OCI-LY1 (cell line): ENCODE measurements at regions not wholly inside any gene's neighbourhood (a gene's known extent, or its start where the extent isn't known, plus 50 kb on each side); places are given as distances from the start of the nearest gene placed in this dataset.

Experiments
- H2AFZ ChIP-seq: fragments of 200-600 bp; sonication (generic), shearing (Covaris generic); 2 replicates; pipeline ENCODE4 v1.6.0; 2014; ENCODE audit warnings: antibody characterized with exemption, mild to moderate bottlenecking, low read length
- H3F3A ChIP-seq: fragments of 200-600 bp; sonication (generic), shearing (Covaris generic); 2 replicates; pipeline ENCODE4 v1.6.0; 2014; ENCODE audit warnings: mild to moderate bottlenecking, antibody characterized with exemption, low read length, moderate library complexity; ENCODE audit not compliant: insufficient read depth
- H3K27ac ChIP-seq: fragments of 200-600 bp; sonication (generic); 2 replicates; pipeline ENCODE4 v1.5.1; 2014; ENCODE audit warnings: low read length, mixed run types, mild to moderate bottlenecking, low read depth; ENCODE audit not compliant: poor library complexity, severe bottlenecking
- H3K27me3 ChIP-seq: fragments of 200-600 bp; sonication (generic); 2 replicates; pipeline ENCODE4 v1.6.0; 2014; ENCODE audit warnings: antibody characterized with exemption, mild to moderate bottlenecking, low read length, moderate library complexity; ENCODE audit not compliant: insufficient read depth
- H3K36me3 ChIP-seq: fragments of 200-600 bp; sonication (generic); 2 replicates; pipeline ENCODE4 v1.6.1; 2014; ENCODE audit warnings: mild to moderate bottlenecking, antibody characterized with exemption, low read length, moderate library complexity, mixed read lengths; ENCODE audit not compliant: insufficient read depth
- H3K4me1 ChIP-seq: fragments of 200-600 bp; sonication (generic); 2 replicates; pipeline ENCODE4 v1.5.1; 2014; ENCODE audit warnings: mild to moderate bottlenecking, low read length, moderate library complexity; ENCODE audit not compliant: insufficient read depth, severe bottlenecking
- H3K4me2 ChIP-seq: fragments of 200-600 bp; sonication (generic), shearing (Covaris generic); 2 replicates; pipeline ENCODE4 v1.6.1; 2014; ENCODE audit warnings: low read length
- H3K4me3 ChIP-seq: fragments of 200-600 bp; sonication (generic); 2 replicates; pipeline ENCODE4 v1.5.1; 2014; ENCODE audit warnings: low read length, low read depth, mild to moderate bottlenecking, mixed read lengths; ENCODE audit not compliant: poor library complexity, severe bottlenecking
- H3K79me2 ChIP-seq: fragments of 200-600 bp; shearing (Covaris generic); 2 replicates; pipeline ENCODE4 v1.6.1; 2016; ENCODE audit warnings: mixed run types, low read length, mixed read lengths; ENCODE audit not compliant: insufficient read depth
- H3K9ac ChIP-seq: fragments of 200-600 bp; sonication (generic), shearing (Covaris generic); 2 replicates; pipeline ENCODE4 v1.6.1; 2014; ENCODE audit warnings: mild to moderate bottlenecking, low read length, mixed read lengths
- H3K9me2 ChIP-seq: fragments of 200-600 bp; sonication (generic), shearing (Covaris generic); 2 replicates; pipeline ENCODE4 v1.6.1; 2014; ENCODE audit warnings: low read depth, mild to moderate bottlenecking, low read length, mixed read lengths
- H3K9me3 ChIP-seq: fragments of 200-600 bp; shearing (Covaris generic); 2 replicates; pipeline ENCODE4 v1.6.1; 2014; ENCODE audit warnings: low read length, mixed read lengths
- H4K20me1 ChIP-seq: fragments of 200-600 bp; sonication (generic), shearing (Covaris generic); 2 replicates; pipeline ENCODE4 v1.6.0; 2016; ENCODE audit warnings: mild to moderate bottlenecking, low read length; ENCODE audit not compliant: insufficient read depth
- EZH2 ChIP-seq: fragments of 200-600 bp; sonication (generic), shearing (Covaris generic); IDR thresholded peaks from 2 replicates; pipeline ENCODE4 v1.8.0; 2017; ENCODE audit warnings: borderline replicate concordance, mixed run types, mild to moderate bottlenecking, antibody characterized with exemption, low read length, moderate library complexity, mixed read lengths
- TF ChIP-seq, protein P1 (sequence below): fragments of 200-600 bp; sonication (generic), shearing (Covaris generic); IDR thresholded peaks from 2 replicates; pipeline ENCODE4 v1.5.1; 2017; ENCODE audit warnings: mild to moderate bottlenecking, antibody characterized with exemption, low read length, moderate library complexity, mixed read lengths

DNA sequence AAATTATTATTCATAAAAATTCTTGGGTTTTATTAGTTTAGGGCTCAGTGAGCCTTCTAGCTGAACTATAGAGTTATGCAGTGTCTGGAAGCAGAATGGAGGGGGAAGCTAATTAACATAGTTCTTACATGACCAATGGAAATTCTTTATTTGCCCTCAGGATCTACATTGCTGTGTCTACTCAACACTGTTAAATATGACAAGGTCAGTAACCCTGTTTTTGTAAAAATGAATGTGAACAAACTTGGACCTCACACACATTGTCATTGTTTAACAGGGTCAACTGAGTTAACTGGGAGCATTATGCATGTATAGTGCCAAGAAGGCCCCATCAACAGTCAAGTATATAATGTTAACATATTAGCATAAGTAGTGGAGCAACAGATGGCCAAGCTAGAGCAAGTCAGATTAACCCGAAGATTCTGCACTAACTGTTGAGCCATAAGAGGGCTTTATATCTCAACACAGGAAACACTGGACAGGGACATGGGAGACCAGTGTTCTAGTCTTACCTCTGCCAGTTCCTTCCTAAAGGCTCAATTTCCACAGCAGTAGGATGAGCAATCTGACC lies 122.5 kb upstream of the SEM1 start:
- H3K79me2 ChIP-seq = no peaks in the 10 kb centered on the region
- H3F3A ChIP-seq = no peaks in the 10 kb centered on the region
- no peaks in the 10 kb centered on the region for H3K9me2 ChIP-seq
- H4K20me1 ChIP-seq = no peaks in the 10 kb centered on the region
- H3K4me3 ChIP-seq = no peak overlapping the region
- no peaks in the 10 kb centered on the region for H3K9me3 ChIP-seq
- H3K4me1 ChIP-seq = no peaks in the 10 kb centered on the region
- H3K9ac ChIP-seq = no peak overlapping the region
- H3K27ac ChIP-seq = no peak overlapping the region
- no peak for TF ChIP-seq EZH2
- TF ChIP-seq, protein P1, sequence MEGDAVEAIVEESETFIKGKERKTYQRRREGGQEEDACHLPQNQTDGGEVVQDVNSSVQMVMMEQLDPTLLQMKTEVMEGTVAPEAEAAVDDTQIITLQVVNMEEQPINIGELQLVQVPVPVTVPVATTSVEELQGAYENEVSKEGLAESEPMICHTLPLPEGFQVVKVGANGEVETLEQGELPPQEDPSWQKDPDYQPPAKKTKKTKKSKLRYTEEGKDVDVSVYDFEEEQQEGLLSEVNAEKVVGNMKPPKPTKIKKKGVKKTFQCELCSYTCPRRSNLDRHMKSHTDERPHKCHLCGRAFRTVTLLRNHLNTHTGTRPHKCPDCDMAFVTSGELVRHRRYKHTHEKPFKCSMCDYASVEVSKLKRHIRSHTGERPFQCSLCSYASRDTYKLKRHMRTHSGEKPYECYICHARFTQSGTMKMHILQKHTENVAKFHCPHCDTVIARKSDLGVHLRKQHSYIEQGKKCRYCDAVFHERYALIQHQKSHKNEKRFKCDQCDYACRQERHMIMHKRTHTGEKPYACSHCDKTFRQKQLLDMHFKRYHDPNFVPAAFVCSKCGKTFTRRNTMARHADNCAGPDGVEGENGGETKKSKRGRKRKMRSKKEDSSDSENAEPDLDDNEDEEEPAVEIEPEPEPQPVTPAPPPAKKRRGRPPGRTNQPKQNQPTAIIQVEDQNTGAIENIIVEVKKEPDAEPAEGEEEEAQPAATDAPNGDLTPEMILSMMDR = no peak
- no peak overlapping the region for H3K4me2 ChIP-seq
- H3K36me3 ChIP-seq = no peaks in the 10 kb centered on the region
- no peak overlapping the region for H2AFZ ChIP-seq
- no peaks in the 10 kb centered on the region for H3K27me3 ChIP-seq

DNA sequence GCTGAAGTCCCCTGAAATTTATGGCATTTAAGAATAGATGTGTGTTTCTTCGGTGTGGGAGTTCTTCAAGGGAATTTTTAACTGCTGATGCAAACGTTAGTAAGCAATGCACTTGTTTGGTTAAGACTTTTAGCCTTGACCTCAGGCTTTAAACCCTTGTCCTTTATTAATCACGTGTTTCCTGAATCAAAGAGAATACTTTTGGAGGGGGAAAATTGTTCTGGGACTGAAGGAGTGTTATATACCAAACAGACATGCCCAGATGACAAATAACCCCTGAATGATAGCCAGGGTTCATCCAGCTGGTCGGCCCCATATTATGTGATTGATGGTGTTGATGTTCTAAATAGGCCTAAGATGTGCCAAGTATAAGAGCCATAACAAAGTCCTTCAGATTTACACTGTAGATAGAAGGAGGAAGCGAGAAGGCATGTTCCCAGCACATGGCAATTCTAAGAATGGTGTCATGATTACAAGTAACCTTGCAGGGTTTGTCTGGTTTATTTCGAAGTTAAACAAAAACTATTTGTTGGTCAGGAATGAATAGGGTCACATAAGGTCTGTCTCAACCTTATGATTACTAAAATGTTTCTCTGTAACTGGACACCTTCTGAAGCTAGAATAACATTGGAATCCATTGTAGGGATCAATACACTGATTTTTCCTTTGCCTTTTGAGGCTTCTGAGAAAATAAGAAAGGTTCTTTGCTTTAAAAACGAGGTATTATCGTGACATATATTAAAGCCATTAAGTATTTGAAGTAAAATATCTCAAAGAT lies 124.2 kb upstream of the SEM1 start:
- Histone ChIP-seq H3K4me2 (no peak overlapping the region), H3K27ac (no peak overlapping the region), H3K36me3 (no peaks in the 10 kb centered on the region), H3K9ac (no peak overlapping the region), H3K9me2 (no peaks in the 10 kb centered on the region), H3K4me3 (no peak overlapping the region), H2AFZ (no peak overlapping the region), H3K9me3 (no peaks in the 10 kb centered on the region), H3K4me1 (no peaks in the 10 kb centered on the region), H3K79me2 (no peaks in the 10 kb centered on the region), H3K27me3 (no peaks in the 10 kb centered on the region), H3F3A (no peaks in the 10 kb centered on the region), H4K20me1 (no peaks in the 10 kb centered on the region)
- no peak for TF ChIP-seq EZH2

GRCh38 chr7:96836456-96836855 lies 126.8 kb upstream of the SEM1 start:
- H3K9me3 ChIP-seq = no peaks in the 10 kb centered on the region
- H3K4me3 ChIP-seq = no peak overlapping the region
- H2AFZ ChIP-seq = no peak overlapping the region
- no peaks in the 10 kb centered on the region for H3K79me2 ChIP-seq
- TF ChIP-seq, protein P1 = no peak
- TF ChIP-seq EZH2 = no peak
- no peaks in the 10 kb centered on the region for H3K4me1 ChIP-seq
- no peak overlapping the region for H3K9ac ChIP-seq
- no peaks in the 10 kb centered on the region for H3F3A ChIP-seq
- no peaks in the 10 kb centered on the region for H3K36me3 ChIP-seq
- H3K4me2 ChIP-seq = no peak overlapping the region
- H3K27ac ChIP-seq = no peak overlapping the region
- H4K20me1 ChIP-seq = no peaks in the 10 kb centered on the region
- H3K9me2 ChIP-seq = no peaks in the 10 kb centered on the region
- H3K27me3 ChIP-seq = no peaks in the 10 kb centered on the region
